ENCODE measurements at regions not wholly inside any gene's neighbourhood (a gene's known extent, or its start where the extent isn't known, plus 50 kb on each side); places are given as distances from the start of the nearest gene placed in this dataset.

GRCh38 chr9:89667726-89668125, 62.9 kb downstream of the GADD45G start:
- BruUV-seq (replicated peaks): no TSS peak
- ChIA-PET RAD21 (ENCODE audit: low non-redundant PET in 1 of 2, low total read pairs in 2 of 2, uncharacterized antibody in 2 of 2, unreplicated experiment in 2 of 2) (no interaction called here), CTCF (no interaction called here), POLR2A (no interaction called here)
- Histone ChIP-seq H3K27me3 (ENCODE audit: insufficient read depth, low read length) (peaks cover 10% of the 10 kb centered on the region), H3K4me1 (ENCODE audit: control insufficient read depth in 1 of 2, insufficient read depth in 2 of 2, low read length in 2 of 2) (no peaks in the 10 kb centered on the region; a peak in 1 of 4 replicates), H3K4me2 (ENCODE audit: low read length) (no peak overlapping the region), H3K36me3 (ENCODE audit: control insufficient read depth in 1 of 2, insufficient read depth in 2 of 2, low read length in 2 of 2) (no peaks in the 10 kb centered on the region), H3K9me2 (ENCODE audit: insufficient read depth) (no peaks in the 10 kb centered on the region), H3K9me3 (ENCODE audit: control insufficient read depth in 1 of 2, insufficient read depth in 1 of 2, low read depth in 1 of 2, low read length in 2 of 2) (no peaks in the 10 kb centered on the region), H3K9ac (ENCODE audit: low read length) (no peak overlapping the region), H4K20me1 (ENCODE audit: insufficient read depth) (no peaks in the 10 kb centered on the region), H3K4me3 (replicated peaks in 1 of 2; ENCODE audit: low read depth in 1 of 2, low read length in 2 of 2) (no peak overlapping the region), H2AFZ (ENCODE audit: low read depth, low read length, poor library complexity, severe bottlenecking) (no peak overlapping the region), H3K27ac (ENCODE audit: low read depth, low read length) (no peak overlapping the region), H3K79me2 (ENCODE audit: insufficient read depth, low read length) (no peaks in the 10 kb centered on the region)
- no peak for TF ChIP-seq ZNF274 (IDR thresholded peaks at IDR 0.05; ENCODE audit: low read depth, low read length)
- TF ChIP-seq FOSL1 (IDR thresholded peaks at IDR 0.05; ENCODE audit: low read depth): no peak
- no peak for TF ChIP-seq EZH2phosphoT487 (IDR thresholded peaks at IDR 0.05; ENCODE audit: borderline replicate concordance)
- no peak for TF ChIP-seq MAX (IDR thresholded peaks at IDR 0.05)
- no peak for TF ChIP-seq CEBPB (IDR thresholded peaks at IDR 0.05; ENCODE audit: low read depth)
- intact Hi-C loops (cut with micrococcal nuclease): no loop called here
- ATAC-seq (no peak), DNase-seq (ENCODE audit: low read depth, low spot score) (no peak)

GRCh38 chr9:89668216-89668865, 63.5 kb downstream of the GADD45G start:
- Histone ChIP-seq H3K9me2 (ENCODE audit: insufficient read depth) (no peaks in the 10 kb centered on the region), H3K9ac (ENCODE audit: low read length) (no peak overlapping the region), H3K4me3 (replicated peaks in 1 of 2; ENCODE audit: low read depth in 1 of 2, low read length in 2 of 2) (no peak overlapping the region), H3K36me3 (ENCODE audit: control insufficient read depth in 1 of 2, insufficient read depth in 2 of 2, low read length in 2 of 2) (no peaks in the 10 kb centered on the region), H3K4me1 (ENCODE audit: control insufficient read depth in 1 of 2, insufficient read depth in 2 of 2, low read length in 2 of 2) (no peaks in the 10 kb centered on the region; a peak in 1 of 4 replicates), H3K4me2 (ENCODE audit: low read length) (no peak overlapping the region), H3K27me3 (ENCODE audit: insufficient read depth, low read length) (peaks cover 10% of the 10 kb centered on the region), H3K9me3 (ENCODE audit: control insufficient read depth in 1 of 2, insufficient read depth in 1 of 2, low read depth in 1 of 2, low read length in 2 of 2) (no peaks in the 10 kb centered on the region), H4K20me1 (ENCODE audit: insufficient read depth) (no peaks in the 10 kb centered on the region), H3K79me2 (ENCODE audit: insufficient read depth, low read length) (no peaks in the 10 kb centered on the region), H2AFZ (ENCODE audit: low read depth, low read length, poor library complexity, severe bottlenecking) (no peak overlapping the region), H3K27ac (ENCODE audit: low read depth, low read length) (no peak overlapping the region)
- no peak for DNase-seq (ENCODE audit: low read depth, low spot score)
- CTCF ChIA-PET: no interaction called here
- BruUV-seq (replicated peaks): no TSS peak
- intact Hi-C loops (cut with micrococcal nuclease): no loop called here
- no peak for ATAC-seq
- POLR2A ChIA-PET: no interaction called here
- RAD21 ChIA-PET (ENCODE audit: low non-redundant PET in 1 of 2, low total read pairs in 2 of 2, uncharacterized antibody in 2 of 2, unreplicated experiment in 2 of 2): no interaction called here
- no peak for TF ChIP-seq ZFX (IDR thresholded peaks at IDR 0.05)
- no peak for TF ChIP-seq SP1 (IDR thresholded peaks at IDR 0.05; ENCODE audit: low read depth)
- no peak for TF ChIP-seq CEBPB (IDR thresholded peaks at IDR 0.05; ENCODE audit: low read depth)
- no peak for TF ChIP-seq ATF3 (IDR thresholded peaks at IDR 0.05)
- TF ChIP-seq EZH2phosphoT487 (IDR thresholded peaks at IDR 0.05; ENCODE audit: borderline replicate concordance): no peak
- TF ChIP-seq ZBTB33 (IDR thresholded peaks at IDR 0.05; ENCODE audit: extremely low read depth, insufficient replicate concordance, low read length): no peak
- TF ChIP-seq REST (IDR thresholded peaks at IDR 0.05; ENCODE audit: low read depth): no peak
- TF ChIP-seq TCF7L2 (IDR thresholded peaks at IDR 0.05; ENCODE audit: borderline replicate concordance, extremely low read depth, insufficient read depth, insufficient read length): no peak
- no peak for TF ChIP-seq ELF1 (IDR thresholded peaks at IDR 0.05; ENCODE audit: borderline replicate concordance, low read depth)
- no peak for TF ChIP-seq SIN3A (IDR thresholded peaks at IDR 0.05; ENCODE audit: low read depth)
- no peak for TF ChIP-seq SRF (IDR thresholded peaks at IDR 0.05; ENCODE audit: low read depth)
- TF ChIP-seq EZH2 (IDR thresholded peaks at IDR 0.05): no peak
- no peak for TF ChIP-seq ZNF274 (IDR thresholded peaks at IDR 0.05; ENCODE audit: low read depth, low read length)
- no peak for TF ChIP-seq FOSL1 (IDR thresholded peaks at IDR 0.05; ENCODE audit: low read depth)
